ENCODE measurements at regions not wholly inside any gene's neighbourhood (a gene's known extent, or its start where the extent isn't known, plus 50 kb on each side); places are given as distances from the start of the nearest gene placed in this dataset.

GRCh38 chr5:166320920-166321480 lies 1970.4 kb upstream of the WWC1 start:
- no peak for DNase-seq (ENCODE audit: low read depth)
- H3K4me3 ChIP-seq (ENCODE audit: low read length): no peak overlapping the region
- TF ChIP-seq CTCF (IDR thresholded peaks at IDR 0.05; ENCODE audit: insufficient read depth, low read depth, low read length, missing control alignments): no peak

GRCh38 chr5:166324372-166324771 lies 1967.1 kb upstream of the WWC1 start:
- DNase-seq (ENCODE audit: low read depth): no peak
- no peak for TF ChIP-seq CTCF (IDR thresholded peaks at IDR 0.05; ENCODE audit: insufficient read depth, low read depth, low read length, missing control alignments)
- no peak overlapping the region for H3K4me3 ChIP-seq (ENCODE audit: low read length)

- no peak for TF ChIP-seq CTCF (IDR thresholded peaks at IDR 0.05; ENCODE audit: insufficient read depth, low read depth, low read length, missing control alignments)
- no peak overlapping the region for H3K4me3 ChIP-seq (ENCODE audit: low read length)
- no peak for DNase-seq (ENCODE audit: low read depth)
Observed at GRCh38 chr5:166329149-166329800, 1962.2 kb upstream of the WWC1 start.

GRCh38 chr5:166330036-166330435 lies 1961.4 kb upstream of the WWC1 start:
- TF ChIP-seq CTCF (IDR thresholded peaks at IDR 0.05; ENCODE audit: insufficient read depth, low read depth, low read length, missing control alignments): no peak
- no peak overlapping the region for H3K4me3 ChIP-seq (ENCODE audit: low read length)
- DNase-seq (ENCODE audit: low read depth): no peak

- TF ChIP-seq CTCF (IDR thresholded peaks at IDR 0.05; ENCODE audit: insufficient read depth, low read depth, low read length, missing control alignments): no peak
- DNase-seq (ENCODE audit: low read depth): no peak
- no peak overlapping the region for H3K4me3 ChIP-seq (ENCODE audit: low read length)
Observed at GRCh38 chr5:166331521-166331920, 1959.9 kb upstream of the WWC1 start.

- no peak overlapping the region for H3K4me3 ChIP-seq (ENCODE audit: low read length)
- no peak for DNase-seq (ENCODE audit: low read depth)
- no peak for TF ChIP-seq CTCF (IDR thresholded peaks at IDR 0.05; ENCODE audit: insufficient read depth, low read depth, low read length, missing control alignments)
Observed at GRCh38 chr5:166338801-166339200, 1952.6 kb upstream of the WWC1 start.

- H3K4me3 ChIP-seq (ENCODE audit: low read length): no peak overlapping the region
- DNase-seq (ENCODE audit: low read depth): no peak
- TF ChIP-seq CTCF (IDR thresholded peaks at IDR 0.05; ENCODE audit: insufficient read depth, low read depth, low read length, missing control alignments): no peak
Observed at GRCh38 chr5:166340039-166340438, 1951.4 kb upstream of the WWC1 start.
